GM12801 (cell line): ENCODE measurements at regions not wholly inside any gene's neighbourhood (a gene's known extent, or its start where the extent isn't known, plus 50 kb on each side); places are given as distances from the start of the nearest gene placed in this dataset.

Source experiments
- TF ChIP-seq, protein P1 (sequence below): IDR thresholded peaks from one replicate; pipeline ENCODE4 v1.5.1; 2011; ENCODE audit warnings: control low read depth; ENCODE audit not compliant: insufficient read length; ENCODE audit errors: extremely low read depth

DNA sequence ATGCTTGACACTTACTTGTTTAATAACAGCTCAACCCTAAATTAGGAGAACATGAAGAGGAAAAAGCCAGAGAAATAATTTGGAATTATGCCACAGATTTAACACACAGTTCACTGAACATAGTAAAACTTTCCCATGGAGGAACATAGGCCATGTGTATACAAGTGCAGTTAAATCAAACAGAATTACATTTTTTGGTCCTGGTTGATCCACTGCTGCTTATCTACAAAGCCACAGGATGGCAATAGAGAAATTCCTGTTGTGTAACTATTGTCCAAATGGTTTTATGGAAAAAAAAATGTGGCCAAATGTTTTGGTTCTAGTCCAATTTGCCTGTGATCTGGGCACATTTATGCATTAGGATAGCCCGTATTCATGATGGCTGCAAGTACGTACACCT lies 136.8 kb downstream of the ALDH8A1 start:
- TF ChIP-seq, protein P1, sequence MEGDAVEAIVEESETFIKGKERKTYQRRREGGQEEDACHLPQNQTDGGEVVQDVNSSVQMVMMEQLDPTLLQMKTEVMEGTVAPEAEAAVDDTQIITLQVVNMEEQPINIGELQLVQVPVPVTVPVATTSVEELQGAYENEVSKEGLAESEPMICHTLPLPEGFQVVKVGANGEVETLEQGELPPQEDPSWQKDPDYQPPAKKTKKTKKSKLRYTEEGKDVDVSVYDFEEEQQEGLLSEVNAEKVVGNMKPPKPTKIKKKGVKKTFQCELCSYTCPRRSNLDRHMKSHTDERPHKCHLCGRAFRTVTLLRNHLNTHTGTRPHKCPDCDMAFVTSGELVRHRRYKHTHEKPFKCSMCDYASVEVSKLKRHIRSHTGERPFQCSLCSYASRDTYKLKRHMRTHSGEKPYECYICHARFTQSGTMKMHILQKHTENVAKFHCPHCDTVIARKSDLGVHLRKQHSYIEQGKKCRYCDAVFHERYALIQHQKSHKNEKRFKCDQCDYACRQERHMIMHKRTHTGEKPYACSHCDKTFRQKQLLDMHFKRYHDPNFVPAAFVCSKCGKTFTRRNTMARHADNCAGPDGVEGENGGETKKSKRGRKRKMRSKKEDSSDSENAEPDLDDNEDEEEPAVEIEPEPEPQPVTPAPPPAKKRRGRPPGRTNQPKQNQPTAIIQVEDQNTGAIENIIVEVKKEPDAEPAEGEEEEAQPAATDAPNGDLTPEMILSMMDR, result no peak

DNA sequence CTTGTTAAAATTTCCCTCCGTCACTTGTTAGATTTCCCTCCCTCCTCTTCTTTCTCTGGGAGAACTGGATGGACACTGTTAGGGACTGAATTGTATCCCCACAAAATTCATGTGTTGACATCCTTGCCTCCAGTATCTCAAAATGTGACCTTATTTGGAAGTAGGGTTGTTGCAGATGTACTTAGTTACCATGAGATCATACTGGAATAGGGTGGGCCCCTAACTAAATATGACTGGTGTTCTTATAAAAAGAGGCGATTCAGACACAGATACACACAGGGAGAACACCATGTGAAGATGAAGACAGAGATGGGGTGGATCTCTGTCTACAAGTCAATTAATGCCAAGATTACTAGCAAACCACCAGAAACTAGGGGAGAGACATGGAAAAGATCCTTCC lies 139.5 kb downstream of the ALDH8A1 start:
- TF ChIP-seq, protein P1, result no peak

DNA sequence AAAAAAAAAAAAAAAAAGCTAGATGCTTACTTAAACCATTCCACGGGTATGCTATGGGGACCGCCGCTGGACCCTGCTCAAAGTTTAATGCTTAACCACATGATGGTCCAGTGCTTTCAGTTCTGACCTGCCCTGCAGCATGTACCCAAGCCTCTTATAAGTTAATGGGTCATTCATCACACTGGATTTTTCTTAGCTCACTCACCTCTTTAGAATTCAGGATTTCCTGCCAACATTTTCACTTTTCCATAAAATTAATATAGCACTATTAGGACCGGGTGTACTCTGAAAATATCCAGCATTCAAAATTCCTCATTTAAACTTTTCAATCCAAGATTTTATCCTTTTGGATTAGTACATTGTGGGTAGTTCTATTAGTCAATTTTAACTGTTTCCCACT lies 140.8 kb downstream of the ALDH8A1 start:
- TF ChIP-seq, protein P1, result no peak

DNA sequence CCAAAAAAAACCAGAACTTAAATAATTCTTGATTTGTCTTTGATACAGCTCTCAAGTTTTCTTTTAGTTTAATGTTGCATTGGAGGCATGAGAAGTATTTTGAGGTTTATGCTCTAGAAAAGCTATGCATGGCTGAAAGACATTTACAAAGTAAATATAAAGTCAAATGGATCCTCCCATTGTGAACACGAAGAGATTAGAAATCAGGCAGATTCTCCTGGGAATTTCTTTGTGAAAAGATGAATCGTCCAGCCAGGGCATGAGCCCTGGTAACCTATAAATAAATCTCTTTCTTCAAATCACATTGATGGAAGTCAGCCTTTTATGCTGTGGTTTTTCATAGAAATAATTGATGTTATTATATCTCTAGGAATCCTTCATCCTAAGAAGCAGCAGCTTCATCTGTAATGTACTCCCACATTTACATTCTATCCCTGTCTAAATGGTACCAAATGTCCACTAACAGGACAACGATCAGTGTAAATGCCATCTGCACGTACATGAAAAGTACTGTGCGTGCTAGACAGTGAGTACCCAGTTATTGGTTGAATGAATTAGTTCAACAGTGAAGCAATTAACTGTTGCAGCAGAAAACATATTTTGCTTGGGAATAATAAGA lies 143.6 kb downstream of the ALDH8A1 start:
- TF ChIP-seq, protein P1, result no peak

DNA sequence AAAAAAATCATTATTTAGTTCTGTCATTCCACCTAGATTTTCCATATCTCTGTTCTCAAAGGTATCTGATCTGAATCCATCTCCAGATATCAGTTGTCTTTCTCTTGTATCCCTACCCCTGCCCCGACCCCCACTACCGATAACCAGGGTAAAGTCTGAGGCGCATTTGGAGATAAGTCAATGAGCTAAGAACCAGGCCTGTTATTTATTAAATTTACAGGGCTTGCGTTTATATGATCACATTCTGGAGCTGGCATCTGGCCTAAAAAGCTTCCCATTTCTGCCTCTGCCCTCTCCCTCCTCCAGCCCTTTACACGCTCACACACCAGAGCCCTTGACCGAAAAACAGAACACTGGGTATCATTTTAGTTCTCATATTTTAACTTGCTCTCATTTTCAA lies 144.7 kb downstream of the ALDH8A1 start:
- TF ChIP-seq, protein P1, result no peak

DNA sequence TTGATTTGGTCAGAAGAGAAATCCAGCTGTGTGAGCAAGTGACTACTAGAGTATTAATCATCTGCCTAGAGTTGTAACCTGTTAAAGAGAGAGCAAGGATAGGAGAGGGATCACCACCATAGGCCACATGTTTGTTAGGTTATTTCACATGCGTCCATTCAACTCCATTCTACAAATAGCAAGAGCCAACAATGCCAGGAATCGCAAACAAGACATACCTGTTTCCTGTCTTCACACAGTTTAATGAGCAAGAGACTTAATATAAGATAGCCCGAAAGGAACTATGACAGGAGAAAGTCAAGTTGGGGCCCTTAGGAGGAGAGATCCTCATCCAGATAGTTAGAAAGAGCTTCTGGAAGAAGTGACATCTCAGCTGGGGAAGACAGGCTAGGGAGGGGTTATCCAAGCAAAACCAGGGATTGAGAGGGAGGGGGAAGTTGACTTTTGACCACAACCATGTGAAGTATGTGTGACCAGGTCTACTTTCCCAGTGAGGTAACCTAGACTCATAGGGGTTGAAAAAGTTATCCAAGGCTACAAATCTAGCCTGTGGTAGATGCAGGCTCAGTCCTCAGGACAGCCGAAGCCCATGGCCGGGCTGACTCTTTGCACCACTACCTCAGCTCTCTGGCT lies 147.4 kb downstream of the ALDH8A1 start:
- TF ChIP-seq, protein P1, result no peak

DNA sequence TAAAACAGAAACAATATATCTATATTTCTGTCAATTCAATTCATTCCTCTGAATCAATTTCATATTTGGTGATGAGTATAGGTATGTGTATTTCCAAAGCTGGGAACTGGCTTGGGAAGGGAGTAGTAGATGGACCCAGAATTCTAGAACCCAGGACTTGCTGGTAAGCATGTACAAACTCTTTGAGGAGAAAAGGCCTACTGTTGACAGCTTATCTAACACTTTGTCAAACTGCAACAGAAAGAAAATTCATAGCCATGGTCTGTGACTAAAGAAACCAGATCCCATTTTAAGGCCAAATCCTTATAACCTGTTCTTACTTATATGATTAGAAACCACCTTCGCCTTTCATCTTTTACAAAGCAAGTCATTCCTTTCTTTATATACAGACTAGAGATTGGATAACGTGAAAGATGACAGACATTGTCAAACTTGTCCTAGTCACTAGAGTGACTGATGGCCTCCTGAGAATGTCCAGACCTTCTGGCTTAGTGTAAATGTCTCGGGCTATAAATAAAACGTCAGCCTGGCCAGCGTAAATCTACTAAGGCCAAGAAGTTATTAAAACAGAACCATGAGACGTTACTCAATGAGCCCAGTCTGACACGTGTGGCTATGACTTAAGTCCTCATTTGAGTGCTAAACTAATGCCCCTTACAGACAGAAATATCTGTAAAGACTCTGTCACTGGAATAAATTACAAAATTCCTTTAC lies 152.3 kb downstream of the ALDH8A1 start:
- TF ChIP-seq, protein P1, result no peak
